NCI-H345 (cell line): ENCODE measurements at regions not wholly inside any gene's neighbourhood (a gene's known extent, or its start where the extent isn't known, plus 50 kb on each side); places are given as distances from the start of the nearest gene placed in this dataset.
"Not testable (repeated sequence)": the region's sequence is repeated elsewhere in the genome, so short reads cannot be mapped to it uniquely, and the experiment has no call there.

Experiments used
- DNase-seq: peaks from one replicate; lab custom pipeline; 2025; lab: John Stamatoyannopoulos, UW

DNA sequence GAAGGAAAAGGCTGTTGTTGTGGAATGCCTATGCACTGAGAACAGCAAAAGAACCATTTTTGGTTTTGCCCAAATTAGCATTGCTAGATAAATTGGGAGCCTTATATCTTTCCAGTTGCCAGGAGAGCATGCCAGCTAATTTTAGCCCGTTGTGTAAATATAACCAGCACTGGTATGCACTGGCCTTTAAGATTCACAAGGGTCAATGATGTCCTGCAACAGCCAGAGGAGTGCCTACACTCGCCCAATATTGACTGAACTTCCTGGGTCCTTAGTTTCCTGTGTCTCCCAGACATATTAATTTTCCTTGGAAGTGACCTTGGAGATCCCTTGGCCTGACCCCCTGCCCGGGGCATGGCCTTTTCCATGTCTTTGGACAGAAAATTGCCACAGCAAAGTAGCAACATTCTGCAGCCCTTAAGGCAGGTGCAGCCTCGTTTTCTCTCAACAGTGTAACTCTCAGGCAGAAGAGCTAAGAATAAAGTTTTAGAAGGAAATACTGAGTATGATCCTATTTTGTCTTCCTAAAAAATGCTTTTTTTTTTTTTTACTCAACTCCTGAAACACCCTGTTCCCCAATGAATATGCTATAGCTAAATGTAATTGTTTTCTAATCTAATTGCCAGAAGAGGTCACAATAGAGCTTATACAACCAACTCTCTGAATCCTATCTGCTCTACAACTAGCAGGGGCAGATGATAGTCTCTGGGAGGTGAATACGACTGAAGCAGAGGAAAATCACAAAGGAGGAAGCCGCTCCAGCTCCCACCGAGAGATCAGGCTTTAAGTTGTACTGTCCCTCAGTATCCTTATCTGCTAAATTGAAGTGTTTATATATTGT lies 131.9 kb upstream of the PCGF5 start:
- no peak for DNase-seq

GRCh38 chr10:91090761-91091529 lies 129.5 kb upstream of the PCGF5 start:
- no peak for DNase-seq

- no peak for DNase-seq
Measured at GRCh38 chr10:91091780-91092179, 128.7 kb upstream of the PCGF5 start.

DNA sequence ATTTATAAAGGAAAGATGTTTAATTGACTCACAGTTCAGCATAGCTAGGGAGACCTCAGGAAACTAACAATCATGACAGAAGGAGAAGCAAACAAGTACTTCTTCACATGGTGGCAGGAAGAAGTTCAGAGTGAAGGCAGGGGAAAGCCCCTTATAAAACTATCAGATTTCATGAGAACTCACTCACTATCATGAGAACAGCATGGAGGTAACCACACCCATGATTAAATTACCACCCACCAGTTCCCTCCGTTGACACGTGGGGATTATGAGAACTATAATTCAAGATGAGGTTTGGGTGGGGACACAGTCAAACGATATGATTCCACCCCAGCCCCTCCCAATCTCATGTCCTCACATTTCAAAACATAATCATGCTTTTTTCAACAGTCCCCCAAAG lies 124.2 kb upstream of the PCGF5 start:
- DNase-seq, result no peak

DNA sequence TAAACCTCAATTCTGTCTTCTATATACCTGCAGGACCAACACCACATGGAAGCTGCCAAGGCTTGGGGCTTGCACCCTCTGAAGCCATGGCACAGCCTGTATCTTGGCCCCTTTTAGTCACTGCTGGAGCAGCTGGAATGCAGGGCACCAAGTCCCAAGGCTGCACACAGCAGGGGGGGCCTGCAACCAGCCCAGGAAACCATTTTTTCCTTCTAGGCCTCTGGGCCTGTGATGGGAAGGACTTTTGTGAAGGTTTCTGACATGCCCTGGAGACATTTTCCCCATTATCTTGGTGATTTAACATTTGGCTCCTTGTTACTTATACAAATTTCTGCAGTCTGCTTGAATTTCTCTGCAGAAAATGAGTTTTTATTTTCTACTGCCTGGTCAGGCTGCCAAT lies 123.2 kb upstream of the PCGF5 start:
- no peak for DNase-seq

- not testable (repeated sequence) for DNase-seq
Measured at GRCh38 chr10:91098021-91098420, 122.4 kb upstream of the PCGF5 start.

DNA sequence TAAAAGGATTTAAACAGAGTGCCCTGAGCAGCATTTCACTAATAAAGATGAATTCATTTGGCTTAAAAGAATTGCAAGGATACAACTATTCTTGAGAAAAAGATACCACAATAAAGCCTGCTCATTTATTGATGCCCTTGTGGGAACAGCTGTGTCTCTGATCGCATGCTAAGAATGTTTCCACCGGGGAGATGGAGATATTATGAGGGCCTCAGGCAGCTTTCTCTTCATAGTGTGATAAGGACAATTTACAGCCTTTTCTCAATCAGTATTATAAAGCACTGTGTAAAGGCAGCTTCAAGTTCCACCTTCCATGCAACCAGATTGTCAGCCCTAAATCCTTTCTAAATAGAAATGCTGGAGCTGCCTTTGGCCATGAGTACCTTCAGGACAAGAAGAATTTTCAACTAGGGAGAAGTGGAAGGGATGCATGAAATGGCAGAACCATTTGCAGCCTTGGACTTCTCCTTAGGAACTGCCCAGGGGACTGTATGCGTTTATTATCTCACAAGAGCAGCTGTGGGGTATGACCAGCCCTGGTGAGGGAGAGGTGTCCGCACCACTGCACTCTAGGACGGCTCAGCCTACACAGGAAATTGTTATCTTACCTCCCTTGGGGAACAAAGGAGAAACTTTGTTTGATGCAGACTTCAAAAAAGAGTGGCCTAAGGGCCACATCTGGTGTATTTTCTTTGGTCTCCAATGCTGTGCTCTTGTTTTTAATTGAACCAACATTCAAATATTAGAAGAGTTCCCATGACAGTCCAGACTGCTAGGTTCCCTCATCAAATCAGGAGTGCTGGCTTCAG lies 116.9 kb upstream of the PCGF5 start:
- DNase-seq, result no peak

DNA sequence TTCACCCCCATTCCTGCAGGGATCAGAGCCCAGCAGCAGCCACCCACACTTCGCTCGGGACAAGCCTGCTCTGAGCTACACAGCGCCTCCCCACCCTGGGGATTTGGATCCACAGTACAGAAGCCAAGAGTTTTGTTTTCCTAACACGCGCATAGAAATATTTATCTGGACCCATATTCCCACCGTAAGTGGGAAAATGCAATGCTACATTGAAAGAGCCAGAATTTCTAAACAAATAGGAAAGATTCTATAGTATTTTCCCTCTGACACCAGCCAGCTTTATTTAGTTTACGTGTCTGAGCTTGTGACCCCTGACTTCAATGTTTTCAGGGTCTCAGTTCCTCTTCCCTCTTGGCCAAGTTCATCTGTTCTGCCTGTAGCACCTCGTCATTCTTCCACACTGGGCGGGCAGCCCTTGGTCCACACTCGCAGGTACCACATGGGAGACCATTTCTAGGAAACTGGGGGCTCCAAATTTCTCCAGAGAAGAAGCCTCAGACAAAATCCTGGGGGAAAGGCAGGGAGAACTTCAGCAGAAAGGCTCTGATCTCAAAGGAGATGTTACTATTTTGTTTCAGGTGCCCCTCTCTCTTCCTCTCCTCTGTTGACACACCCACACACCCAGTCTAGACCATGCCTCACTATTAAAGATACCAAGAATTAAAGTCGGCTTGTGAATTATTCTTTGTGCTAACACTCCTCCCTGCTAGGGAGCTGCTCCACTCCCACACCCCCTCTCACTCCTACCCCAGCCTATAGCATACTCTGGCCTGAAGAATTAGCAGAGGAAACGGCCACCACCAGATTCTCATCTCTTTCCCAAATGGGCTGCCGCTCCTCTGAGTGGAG lies 116.0 kb upstream of the PCGF5 start:
- DNase-seq, result no peak

DNA sequence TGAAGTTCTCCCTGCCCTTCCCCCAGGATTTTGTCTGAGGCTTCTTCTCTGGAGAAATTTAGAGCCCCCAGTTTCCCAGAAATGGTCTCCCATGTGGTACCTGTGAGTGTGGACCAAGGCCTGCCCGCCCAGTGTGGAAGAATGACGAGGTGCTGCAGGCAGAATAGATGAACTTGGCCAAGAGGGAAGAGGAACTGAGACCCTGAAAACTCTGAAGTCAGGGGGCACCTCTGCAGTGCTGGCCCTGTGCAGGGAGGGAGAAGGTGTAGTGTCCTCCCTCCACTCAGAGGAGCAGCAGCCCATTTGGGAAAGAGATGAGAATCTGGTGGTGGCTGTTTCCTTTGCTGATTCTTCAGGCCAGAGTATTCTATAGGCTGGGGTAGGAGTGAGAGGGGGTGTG lies 115.2 kb upstream of the PCGF5 start:
- no peak for DNase-seq

- no peak for DNase-seq
Measured at GRCh38 chr10:91108820-91109219, 111.6 kb upstream of the PCGF5 start.

- no peak for DNase-seq
Measured at GRCh38 chr10:91111060-91111459, 109.4 kb upstream of the PCGF5 start.

DNA sequence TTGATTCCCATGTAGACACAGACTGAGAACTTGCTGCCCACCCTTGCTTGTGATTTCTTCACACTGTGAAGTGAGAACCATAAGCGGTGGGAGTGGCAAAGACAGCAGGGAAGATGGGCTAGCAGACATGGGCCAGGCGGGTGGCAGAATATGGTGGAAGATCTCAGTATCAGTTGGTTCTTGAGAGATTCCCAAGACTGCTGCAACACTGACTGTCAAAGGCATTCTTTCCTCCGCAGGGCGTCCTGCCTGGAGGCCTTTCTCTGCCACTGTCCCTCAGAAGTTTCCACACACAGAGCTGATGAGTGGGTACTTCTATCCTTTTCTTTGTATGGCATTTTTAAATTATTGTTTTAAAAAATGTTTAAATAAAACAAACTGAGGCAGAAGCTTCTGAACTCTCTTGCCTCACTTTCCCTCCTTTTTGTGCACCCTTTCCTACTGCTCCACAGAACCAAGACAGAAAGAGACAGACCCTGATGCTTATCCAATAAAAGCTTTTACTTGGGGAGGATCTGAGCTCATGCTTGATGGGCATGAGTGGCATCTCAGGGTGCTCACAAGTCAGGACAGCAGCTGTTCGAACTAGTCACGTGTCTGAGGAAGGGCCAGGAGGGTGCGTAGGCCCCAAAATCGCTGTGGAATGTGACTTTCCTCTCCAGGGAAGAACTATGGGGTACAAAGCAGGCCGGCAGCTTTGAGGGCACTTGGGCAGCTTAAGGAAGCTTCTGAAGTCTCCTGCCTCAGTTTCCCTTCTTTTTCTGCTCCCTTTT lies 104.7 kb upstream of the PCGF5 start:
- DNase-seq, result no peak

DNA sequence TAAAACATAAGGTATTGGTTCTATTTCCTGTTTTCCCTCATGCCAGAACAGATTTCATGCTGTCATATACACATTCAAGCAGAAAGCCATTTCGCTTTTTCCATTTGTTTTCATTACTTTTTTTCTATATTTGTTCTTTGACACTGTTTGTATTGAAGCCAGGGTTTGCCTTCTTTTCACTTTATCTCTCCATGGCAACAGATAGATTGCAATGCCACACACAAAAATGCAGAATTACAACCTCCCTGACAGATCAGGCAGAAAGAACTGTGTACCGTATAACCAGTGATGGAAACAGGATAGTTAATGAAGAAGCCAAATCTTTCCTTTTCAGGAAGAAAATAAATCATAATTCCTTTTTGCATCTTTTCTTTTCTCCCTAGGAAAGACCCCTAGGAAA lies 103.0 kb upstream of the PCGF5 start:
- no peak for DNase-seq

DNA sequence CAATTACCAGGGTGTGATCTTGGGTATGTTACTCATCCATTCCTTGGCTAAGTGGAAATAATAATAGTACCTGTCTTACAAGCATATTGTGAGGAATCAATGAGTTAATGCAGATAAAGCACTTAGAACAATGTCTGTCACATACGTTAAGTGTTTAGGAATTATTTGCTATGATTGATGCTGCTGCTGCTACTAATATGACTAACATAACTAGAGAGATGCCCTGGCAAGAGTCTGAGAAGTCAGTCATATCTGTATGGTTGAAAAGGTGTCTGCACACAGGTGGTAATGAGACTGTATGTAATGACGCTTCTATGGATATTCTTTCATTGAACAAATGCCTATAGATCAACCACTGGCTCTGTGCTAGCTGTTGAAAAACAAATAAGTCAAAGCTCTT lies 100.1 kb upstream of the PCGF5 start:
- no peak for DNase-seq

- DNase-seq, result no peak
Measured at GRCh38 chr10:91123261-91123660, 97.2 kb upstream of the PCGF5 start.

- no peak for DNase-seq
Measured at GRCh38 chr10:91124016-91124415, 96.4 kb upstream of the PCGF5 start.

DNA sequence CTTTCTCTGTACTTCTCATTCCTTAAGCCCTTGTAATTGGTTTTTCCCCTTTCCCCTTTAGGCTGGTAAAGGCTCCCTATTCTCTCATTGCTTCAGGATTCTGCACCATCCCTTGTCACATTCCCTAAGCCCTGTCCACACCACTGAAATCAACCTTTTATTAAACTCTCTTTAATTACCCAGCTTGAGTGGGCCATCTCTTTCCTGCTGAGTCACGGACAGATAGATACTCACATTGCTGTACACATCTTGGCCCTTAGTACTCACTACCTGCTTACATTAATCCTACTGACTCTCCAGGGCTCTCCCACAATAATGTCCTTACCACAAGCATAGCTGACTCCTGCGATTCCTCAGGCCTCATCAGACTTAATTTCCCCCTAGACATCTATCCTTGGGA lies 94.0 kb upstream of the PCGF5 start:
- DNase-seq, result no peak

GRCh38 chr10:91127341-91128082 lies 93.0 kb upstream of the PCGF5 start:
- no peak for DNase-seq

- DNase-seq, result no peak
Measured at GRCh38 chr10:91135113-91135512, 85.3 kb upstream of the PCGF5 start.

- no peak for DNase-seq
Measured at GRCh38 chr10:91137011-91137643, 83.3 kb upstream of the PCGF5 start.
